Mammary epithelial cell (primary cell): ENCODE measurements at regions not wholly inside any gene's neighbourhood (a gene's known extent, or its start where the extent isn't known, plus 50 kb on each side); places are given as distances from the start of the nearest gene placed in this dataset.

Experiments used
- EZH2 ChIP-seq: IDR thresholded peaks from 2 replicates; pipeline ENCODE4 v1.6.1; 2012; ENCODE audit warnings: low read length, inconsistent platforms, borderline replicate concordance
- TF ChIP-seq, protein P1 (sequence below), 2 donors: IDR thresholded peaks in 1 of 2; conservative IDR thresholded peaks in 1 of 2; 2 replicates each; pipeline ENCODE4 v1.5.1; 2011 to 2012; ENCODE audit warnings: inconsistent platforms in 2 of 2, low read length in 2 of 2, mild to moderate bottlenecking in 2 of 2, control low read depth in 1 of 2, low read depth in 1 of 2; ENCODE audit not compliant: insufficient read depth in 1 of 2; ENCODE audit errors: extremely low read depth in 1 of 2

- TF ChIP-seq, protein P1, sequence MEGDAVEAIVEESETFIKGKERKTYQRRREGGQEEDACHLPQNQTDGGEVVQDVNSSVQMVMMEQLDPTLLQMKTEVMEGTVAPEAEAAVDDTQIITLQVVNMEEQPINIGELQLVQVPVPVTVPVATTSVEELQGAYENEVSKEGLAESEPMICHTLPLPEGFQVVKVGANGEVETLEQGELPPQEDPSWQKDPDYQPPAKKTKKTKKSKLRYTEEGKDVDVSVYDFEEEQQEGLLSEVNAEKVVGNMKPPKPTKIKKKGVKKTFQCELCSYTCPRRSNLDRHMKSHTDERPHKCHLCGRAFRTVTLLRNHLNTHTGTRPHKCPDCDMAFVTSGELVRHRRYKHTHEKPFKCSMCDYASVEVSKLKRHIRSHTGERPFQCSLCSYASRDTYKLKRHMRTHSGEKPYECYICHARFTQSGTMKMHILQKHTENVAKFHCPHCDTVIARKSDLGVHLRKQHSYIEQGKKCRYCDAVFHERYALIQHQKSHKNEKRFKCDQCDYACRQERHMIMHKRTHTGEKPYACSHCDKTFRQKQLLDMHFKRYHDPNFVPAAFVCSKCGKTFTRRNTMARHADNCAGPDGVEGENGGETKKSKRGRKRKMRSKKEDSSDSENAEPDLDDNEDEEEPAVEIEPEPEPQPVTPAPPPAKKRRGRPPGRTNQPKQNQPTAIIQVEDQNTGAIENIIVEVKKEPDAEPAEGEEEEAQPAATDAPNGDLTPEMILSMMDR (conservative IDR thresholded peaks at IDR 0.05 in 1 of 2, IDR thresholded peaks at IDR 0.05 in 1 of 2; ENCODE audit: extremely low read depth in 1 of 2, insufficient read depth in 1 of 2, low read depth in 1 of 2, low read length in 2 of 2): no peak
- TF ChIP-seq EZH2: no peak
Observed at GRCh38 chr15:93583968-93584367, 495.0 kb upstream of the RGMA start.
